ENCODE measurements at regions not wholly inside any gene's neighbourhood (a gene's known extent, or its start where the extent isn't known, plus 50 kb on each side); places are given as distances from the start of the nearest gene placed in this dataset.

- TF ChIP-seq CTCF (IDR thresholded peaks at IDR 0.05; ENCODE audit: low read depth, low read length, poor library complexity, severe bottlenecking) (no peak), EZH2phosphoT487 (IDR thresholded peaks at IDR 0.05; ENCODE audit: borderline replicate concordance, low read length) (no peak)
Observed at GRCh38 chr9:108654566-108654965, 201.2 kb downstream of the ACTL7B start.
